ENCODE measurements at regions not wholly inside any gene's neighbourhood (a gene's known extent, or its start where the extent isn't known, plus 50 kb on each side); places are given as distances from the start of the nearest gene placed in this dataset.

DNA sequence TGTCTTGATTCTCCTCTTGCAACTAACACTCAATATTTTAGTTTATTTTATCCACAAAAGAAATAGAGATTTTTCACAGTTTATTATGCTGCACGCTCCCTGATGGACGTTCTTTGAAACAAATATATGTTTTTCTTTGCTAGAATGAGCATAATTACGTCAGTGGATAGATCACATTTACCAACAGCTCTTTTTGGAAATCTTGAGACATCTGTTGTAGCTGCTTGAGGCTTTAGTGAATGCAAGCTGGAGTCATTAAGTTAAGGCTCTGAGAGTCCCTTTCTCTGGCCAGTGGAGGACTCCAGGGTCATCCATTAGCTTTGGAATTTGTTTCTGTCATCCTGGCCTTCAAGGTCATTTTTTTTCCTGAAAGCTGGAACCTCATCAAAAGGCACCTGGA, 405.6 kb upstream of the TMEM132C start:
- TF ChIP-seq EZH2 (IDR thresholded peaks at IDR 0.05; ENCODE audit: insufficient read depth, poor library complexity, severe bottlenecking) (no peak), EZH2phosphoT487 (IDR thresholded peaks at IDR 0.05; ENCODE audit: insufficient read depth, low read depth) (no peak)

All from GM23248 (cell line).